GM12873 (cell line): ENCODE measurements at regions not wholly inside any gene's neighbourhood (a gene's known extent, or its start where the extent isn't known, plus 50 kb on each side); places are given as distances from the start of the nearest gene placed in this dataset.

Source experiments
- TF ChIP-seq, protein P1 (sequence below): IDR thresholded peaks from 2 replicates; pipeline ENCODE4 v1.5.1; 2012; ENCODE audit warnings: low read depth, mild to moderate bottlenecking, moderate library complexity, low read length, control low read depth; ENCODE audit not compliant: insufficient read depth; ENCODE audit errors: missing control alignments

DNA sequence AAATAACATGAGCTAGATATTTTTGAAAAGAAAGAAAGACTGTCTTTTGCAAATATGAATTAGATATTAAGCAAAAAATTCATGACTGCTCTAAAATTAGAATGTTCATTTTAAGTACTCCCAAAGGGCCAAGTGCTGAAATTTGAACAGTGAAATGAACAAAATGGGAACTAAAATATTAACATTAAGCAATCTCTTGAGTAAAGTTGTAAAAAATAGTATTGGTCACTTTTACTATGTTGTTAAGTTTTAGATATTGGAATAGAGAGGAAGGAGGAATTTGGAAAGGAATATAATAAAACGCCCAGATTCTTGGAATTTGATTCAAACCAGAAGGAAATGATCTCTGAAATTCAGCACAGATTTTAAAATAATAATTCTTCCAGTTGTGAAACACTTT is 125.9 kb upstream of the ANK2 start:
- TF ChIP-seq, protein P1, sequence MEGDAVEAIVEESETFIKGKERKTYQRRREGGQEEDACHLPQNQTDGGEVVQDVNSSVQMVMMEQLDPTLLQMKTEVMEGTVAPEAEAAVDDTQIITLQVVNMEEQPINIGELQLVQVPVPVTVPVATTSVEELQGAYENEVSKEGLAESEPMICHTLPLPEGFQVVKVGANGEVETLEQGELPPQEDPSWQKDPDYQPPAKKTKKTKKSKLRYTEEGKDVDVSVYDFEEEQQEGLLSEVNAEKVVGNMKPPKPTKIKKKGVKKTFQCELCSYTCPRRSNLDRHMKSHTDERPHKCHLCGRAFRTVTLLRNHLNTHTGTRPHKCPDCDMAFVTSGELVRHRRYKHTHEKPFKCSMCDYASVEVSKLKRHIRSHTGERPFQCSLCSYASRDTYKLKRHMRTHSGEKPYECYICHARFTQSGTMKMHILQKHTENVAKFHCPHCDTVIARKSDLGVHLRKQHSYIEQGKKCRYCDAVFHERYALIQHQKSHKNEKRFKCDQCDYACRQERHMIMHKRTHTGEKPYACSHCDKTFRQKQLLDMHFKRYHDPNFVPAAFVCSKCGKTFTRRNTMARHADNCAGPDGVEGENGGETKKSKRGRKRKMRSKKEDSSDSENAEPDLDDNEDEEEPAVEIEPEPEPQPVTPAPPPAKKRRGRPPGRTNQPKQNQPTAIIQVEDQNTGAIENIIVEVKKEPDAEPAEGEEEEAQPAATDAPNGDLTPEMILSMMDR: no peak

DNA sequence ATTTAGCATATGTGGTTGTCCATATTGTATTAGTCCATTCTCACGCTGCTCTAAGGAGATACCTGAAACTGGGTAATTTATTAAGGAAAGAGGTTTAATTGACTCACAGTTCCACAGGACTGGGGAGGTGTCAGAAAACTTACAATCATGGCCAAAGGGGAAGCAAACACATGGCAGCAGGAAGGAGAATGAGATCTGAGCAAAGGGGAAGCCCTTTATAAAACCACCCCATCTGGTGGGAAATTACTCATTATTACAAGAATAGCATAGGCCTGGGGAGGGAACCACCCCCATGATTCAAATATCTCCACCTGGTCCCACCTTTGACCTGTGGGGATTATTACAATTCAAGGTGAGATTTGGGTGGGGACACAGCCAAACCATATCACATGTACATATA is 122.6 kb upstream of the ANK2 start:
- TF ChIP-seq, protein P1: no peak

DNA sequence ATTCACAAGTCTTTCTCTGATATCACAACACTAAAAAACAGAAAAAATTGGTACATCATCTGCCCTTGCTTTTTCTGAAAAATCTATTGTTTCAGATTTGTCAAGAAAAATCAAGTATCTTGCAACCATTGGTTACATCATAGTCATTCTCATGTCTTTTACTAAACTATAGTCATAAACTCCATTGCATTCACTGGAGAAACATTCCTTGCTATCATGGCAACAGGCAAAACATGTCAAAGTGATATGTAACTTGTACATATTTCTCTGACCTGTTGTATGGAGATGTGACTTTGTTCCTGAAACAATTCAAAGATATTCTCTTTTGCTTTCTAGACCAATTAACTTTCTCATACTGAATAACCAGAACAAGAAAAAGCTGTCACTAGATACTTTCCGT is 121.9 kb upstream of the ANK2 start:
- TF ChIP-seq, protein P1: no peak

DNA sequence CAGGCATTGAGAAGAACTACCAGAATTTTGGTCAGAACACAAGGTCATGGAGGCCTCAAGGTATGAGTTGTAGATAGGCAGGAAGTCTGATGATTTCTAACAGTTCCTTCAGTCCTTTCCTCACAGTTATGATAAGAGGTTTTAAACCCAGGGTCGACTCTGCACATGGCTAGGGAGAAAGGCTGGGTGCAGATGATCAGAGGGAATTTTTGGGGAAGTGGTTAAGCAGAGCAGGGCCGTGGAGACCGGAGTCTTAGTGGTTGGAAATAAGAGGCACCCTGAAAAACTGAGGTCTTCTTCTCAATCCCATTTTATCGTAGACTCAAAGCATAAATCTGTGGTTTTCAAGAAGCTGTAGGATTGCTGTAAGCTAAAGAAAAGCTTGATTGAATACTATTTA is 118.5 kb upstream of the ANK2 start:
- TF ChIP-seq, protein P1: no peak

DNA sequence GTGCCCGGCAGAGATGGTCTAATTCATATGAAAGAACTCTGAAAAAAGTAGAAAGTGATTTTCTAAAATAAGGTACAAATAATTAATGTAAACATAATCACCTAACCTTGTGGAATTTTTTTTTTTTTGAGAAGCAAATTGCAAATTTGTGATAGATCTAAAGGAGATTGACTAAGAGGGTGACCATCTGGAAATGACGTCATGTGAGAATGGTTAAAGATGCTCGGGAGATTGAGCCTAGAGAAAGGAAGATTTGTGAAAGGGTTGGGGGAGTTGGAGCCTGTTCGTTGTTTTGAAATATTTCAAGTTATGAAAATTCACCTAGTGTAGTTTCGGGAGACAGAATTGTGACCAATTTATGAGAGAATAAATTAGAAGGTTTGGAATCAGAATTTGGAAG is 115.7 kb upstream of the ANK2 start:
- TF ChIP-seq, protein P1: no peak

DNA sequence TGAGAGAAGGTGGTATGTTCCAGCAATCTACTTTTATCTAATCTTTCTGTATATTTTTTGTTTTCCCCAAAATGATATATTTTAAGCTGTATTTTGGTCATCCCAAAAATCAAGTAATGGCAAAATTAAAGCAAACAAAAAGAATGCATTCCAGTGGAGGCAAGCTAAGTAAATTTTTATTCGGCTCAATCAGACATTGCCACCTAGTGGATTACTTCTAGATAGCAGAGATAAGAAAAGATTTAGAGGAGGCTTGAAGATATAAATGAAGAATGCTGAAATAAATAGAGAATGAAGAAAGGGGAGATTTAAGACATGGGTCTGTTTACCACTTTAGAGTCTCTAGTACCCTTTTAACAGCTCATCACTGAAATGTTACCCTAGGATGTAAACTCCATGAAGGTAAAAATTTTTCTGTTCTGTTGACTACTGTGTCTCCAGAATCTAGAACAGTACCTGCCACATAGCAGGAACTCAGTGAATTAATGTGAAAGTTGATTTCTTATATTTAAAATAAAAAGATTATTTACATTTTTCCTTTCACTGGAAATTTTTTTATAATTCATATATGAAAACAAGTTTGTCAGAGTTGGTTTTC is 110.9 kb upstream of the ANK2 start:
- TF ChIP-seq, protein P1: peak; percentile 58

DNA sequence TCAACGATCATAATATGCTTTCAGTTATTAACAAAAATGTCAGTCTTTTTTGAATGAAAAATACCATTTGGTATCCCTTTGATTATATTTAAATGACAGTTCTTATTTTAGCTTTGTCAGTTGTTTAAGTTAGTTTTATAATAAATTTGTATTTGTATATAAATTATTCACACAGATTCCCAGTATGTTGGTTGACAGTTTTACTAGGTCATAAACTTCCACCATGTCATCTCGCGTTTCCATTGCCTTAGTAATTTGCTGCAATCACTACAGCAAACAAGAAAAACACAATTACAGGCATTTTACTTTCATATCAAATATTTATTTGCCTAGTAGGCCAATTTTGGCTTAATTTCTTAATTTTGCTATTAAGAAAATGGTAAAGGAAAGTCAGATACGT is 109.6 kb upstream of the ANK2 start:
- TF ChIP-seq, protein P1: no peak
